Neural cell (in vitro differentiated cells): ENCODE measurements at regions not wholly inside any gene's neighbourhood (a gene's known extent, or its start where the extent isn't known, plus 50 kb on each side); places are given as distances from the start of the nearest gene placed in this dataset.

Source experiments
- MXI1 ChIP-seq: fragments of 450-650 bp; conservative IDR thresholded peaks from 2 replicates; pipeline ENCODE4 v1.6.1; 2014; ENCODE audit warnings: antibody characterized with exemption, mild to moderate bottlenecking; ENCODE audit not compliant: poor library complexity, severe bottlenecking
- TF ChIP-seq, protein P1 (sequence below): IDR thresholded peaks from 2 replicates; pipeline ENCODE4 v1.6.1; 2012; ENCODE audit warnings: borderline replicate concordance
- TF ChIP-seq, protein P2 (sequence below): fragments of 450-650 bp; IDR thresholded peaks from 2 replicates; pipeline ENCODE4 v1.5.1; 2014; ENCODE audit warnings: antibody characterized with exemption, mild to moderate bottlenecking, moderate library complexity; ENCODE audit not compliant: poor library complexity, severe bottlenecking

DNA sequence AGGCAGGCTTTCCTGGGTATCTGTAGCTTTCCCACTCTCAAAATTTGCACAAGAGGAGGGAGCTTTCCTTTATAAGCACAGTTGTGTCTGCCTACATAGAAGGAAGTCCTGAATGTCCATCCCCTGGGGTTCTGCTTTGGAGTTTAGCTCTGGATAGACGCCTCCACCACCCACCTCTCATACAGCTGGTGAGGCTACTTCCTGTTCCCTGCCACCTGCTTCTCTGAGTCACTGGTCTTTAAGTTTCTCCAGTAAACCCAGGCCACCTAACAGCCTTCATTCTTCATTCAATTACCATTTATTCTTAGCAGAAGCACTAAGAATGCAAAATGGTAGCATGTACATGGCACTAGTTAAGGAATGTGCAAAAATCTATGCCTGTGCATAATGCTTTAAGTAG, 407.8 kb downstream of the CDH2 start:
- TF ChIP-seq, protein P1, sequence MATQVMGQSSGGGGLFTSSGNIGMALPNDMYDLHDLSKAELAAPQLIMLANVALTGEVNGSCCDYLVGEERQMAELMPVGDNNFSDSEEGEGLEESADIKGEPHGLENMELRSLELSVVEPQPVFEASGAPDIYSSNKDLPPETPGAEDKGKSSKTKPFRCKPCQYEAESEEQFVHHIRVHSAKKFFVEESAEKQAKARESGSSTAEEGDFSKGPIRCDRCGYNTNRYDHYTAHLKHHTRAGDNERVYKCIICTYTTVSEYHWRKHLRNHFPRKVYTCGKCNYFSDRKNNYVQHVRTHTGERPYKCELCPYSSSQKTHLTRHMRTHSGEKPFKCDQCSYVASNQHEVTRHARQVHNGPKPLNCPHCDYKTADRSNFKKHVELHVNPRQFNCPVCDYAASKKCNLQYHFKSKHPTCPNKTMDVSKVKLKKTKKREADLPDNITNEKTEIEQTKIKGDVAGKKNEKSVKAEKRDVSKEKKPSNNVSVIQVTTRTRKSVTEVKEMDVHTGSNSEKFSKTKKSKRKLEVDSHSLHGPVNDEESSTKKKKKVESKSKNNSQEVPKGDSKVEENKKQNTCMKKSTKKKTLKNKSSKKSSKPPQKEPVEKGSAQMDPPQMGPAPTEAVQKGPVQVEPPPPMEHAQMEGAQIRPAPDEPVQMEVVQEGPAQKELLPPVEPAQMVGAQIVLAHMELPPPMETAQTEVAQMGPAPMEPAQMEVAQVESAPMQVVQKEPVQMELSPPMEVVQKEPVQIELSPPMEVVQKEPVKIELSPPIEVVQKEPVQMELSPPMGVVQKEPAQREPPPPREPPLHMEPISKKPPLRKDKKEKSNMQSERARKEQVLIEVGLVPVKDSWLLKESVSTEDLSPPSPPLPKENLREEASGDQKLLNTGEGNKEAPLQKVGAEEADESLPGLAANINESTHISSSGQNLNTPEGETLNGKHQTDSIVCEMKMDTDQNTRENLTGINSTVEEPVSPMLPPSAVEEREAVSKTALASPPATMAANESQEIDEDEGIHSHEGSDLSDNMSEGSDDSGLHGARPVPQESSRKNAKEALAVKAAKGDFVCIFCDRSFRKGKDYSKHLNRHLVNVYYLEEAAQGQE = no peak
- TF ChIP-seq, protein P2, sequence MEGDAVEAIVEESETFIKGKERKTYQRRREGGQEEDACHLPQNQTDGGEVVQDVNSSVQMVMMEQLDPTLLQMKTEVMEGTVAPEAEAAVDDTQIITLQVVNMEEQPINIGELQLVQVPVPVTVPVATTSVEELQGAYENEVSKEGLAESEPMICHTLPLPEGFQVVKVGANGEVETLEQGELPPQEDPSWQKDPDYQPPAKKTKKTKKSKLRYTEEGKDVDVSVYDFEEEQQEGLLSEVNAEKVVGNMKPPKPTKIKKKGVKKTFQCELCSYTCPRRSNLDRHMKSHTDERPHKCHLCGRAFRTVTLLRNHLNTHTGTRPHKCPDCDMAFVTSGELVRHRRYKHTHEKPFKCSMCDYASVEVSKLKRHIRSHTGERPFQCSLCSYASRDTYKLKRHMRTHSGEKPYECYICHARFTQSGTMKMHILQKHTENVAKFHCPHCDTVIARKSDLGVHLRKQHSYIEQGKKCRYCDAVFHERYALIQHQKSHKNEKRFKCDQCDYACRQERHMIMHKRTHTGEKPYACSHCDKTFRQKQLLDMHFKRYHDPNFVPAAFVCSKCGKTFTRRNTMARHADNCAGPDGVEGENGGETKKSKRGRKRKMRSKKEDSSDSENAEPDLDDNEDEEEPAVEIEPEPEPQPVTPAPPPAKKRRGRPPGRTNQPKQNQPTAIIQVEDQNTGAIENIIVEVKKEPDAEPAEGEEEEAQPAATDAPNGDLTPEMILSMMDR = no peak
- TF ChIP-seq MXI1 = no peak
